Smooth muscle cell (in vitro differentiated cells): ENCODE measurements at regions not wholly inside any gene's neighbourhood (a gene's known extent, or its start where the extent isn't known, plus 50 kb on each side); places are given as distances from the start of the nearest gene placed in this dataset.

Source experiments
- DNase-seq: peaks from one replicate; lab custom pipeline; 2025; ENCODE audit not compliant: unreplicated experiment; lab: John Stamatoyannopoulos, UW
- H2AFZ ChIP-seq: fragments of 200-600 bp; sonication (generic); 2 replicates; pipeline ENCODE4 v1.6.0; 2016; ENCODE audit warnings: antibody characterized with exemption, low read depth, mild to moderate bottlenecking
- H3F3A ChIP-seq: fragments of 200-600 bp; sonication (generic); 2 replicates; pipeline ENCODE4 v1.6.0; 2017; ENCODE audit warnings: antibody characterized with exemption, low read depth
- H3K27ac ChIP-seq: fragments of 200-600 bp; sonication (generic); 2 replicates; pipeline ENCODE4 v1.5.1; 2016; ENCODE audit warnings: low read depth, mild to moderate bottlenecking
- H3K27me3 ChIP-seq: fragments of 200-600 bp; sonication (generic); 2 replicates; pipeline ENCODE4 v1.6.1; 2016; ENCODE audit warnings: low read depth, mild to moderate bottlenecking
- H3K36me3 ChIP-seq: fragments of 200-600 bp; sonication (generic); 2 replicates; pipeline ENCODE4 v1.5.1; 2016; ENCODE audit warnings: low read depth
- H3K4me1 ChIP-seq: fragments of 200-600 bp; sonication (generic); 2 replicates; pipeline ENCODE4 v1.5.1; 2016; ENCODE audit warnings: low read depth
- H3K4me2 ChIP-seq: fragments of 200-600 bp; sonication (generic); 2 replicates; pipeline ENCODE4 v1.6.0; 2016; ENCODE audit warnings: mild to moderate bottlenecking
- H3K4me3 ChIP-seq: fragments of 200-600 bp; sonication (generic); 2 replicates; pipeline ENCODE4 v1.5.1; 2016; ENCODE audit warnings: mild to moderate bottlenecking
- H3K79me2 ChIP-seq: fragments of 200-600 bp; sonication (generic); 2 replicates; pipeline ENCODE4 v1.6.0; 2016; ENCODE audit warnings: low read depth, mild to moderate bottlenecking
- H3K9ac ChIP-seq: fragments of 200-600 bp; sonication (generic); 2 replicates; pipeline ENCODE4 v1.6.0; 2016; ENCODE audit warnings: low read depth
- H3K9me3 ChIP-seq: fragments of 200-600 bp; sonication (generic); replicated peaks from 2 replicates; pipeline ENCODE4 v1.5.1; 2016; ENCODE audit warnings: low read depth
- H4K20me1 ChIP-seq: fragments of 200-600 bp; sonication (generic); 2 replicates; pipeline ENCODE4 v1.6.0; 2016; ENCODE audit warnings: low read depth
- CTCF ChIP-seq: fragments of 200-600 bp; sonication (generic); IDR thresholded peaks from 2 replicates; pipeline ENCODE4 v1.5.1; 2017; ENCODE audit warnings: borderline replicate concordance, mild to moderate bottlenecking, antibody characterized with exemption; ENCODE audit not compliant: insufficient read depth, poor library complexity, severe bottlenecking
- WGBS: methylation state at CpG from one replicate; pipeline ENCODE4 v1.1.7; 2016; ENCODE audit warnings: low lambda C conversion rate; 5-methylcytosine and 5-hydroxymethylcytosine counted together

- Histone ChIP-seq H3K4me3 (no peak overlapping the region), H2AFZ (no peak overlapping the region), H3K79me2 (no peaks in the 10 kb centered on the region), H3F3A (no peaks in the 10 kb centered on the region), H3K9me3 (no peaks in the 10 kb centered on the region), H3K27ac (no peak overlapping the region), H3K36me3 (no peaks in the 10 kb centered on the region), H3K4me2 (no peak overlapping the region), H3K9ac (no peak overlapping the region), H3K4me1 (no peaks in the 10 kb centered on the region), H4K20me1 (no peaks in the 10 kb centered on the region), H3K27me3 (no peaks in the 10 kb centered on the region)
- TF ChIP-seq CTCF, result no peak
- whole genome bisulfite sequencing, result 98% methylated on average over 3 of the region's 3 CpGs
- no peak for DNase-seq
These were observed 587.1 kb downstream of the ZNF385D start for GRCh38 chr3:21163956-21164355.

- 68% methylated on average over 2 of the region's 2 CpGs for WGBS
- H3K27me3 ChIP-seq, result no peaks in the 10 kb centered on the region
- no peaks in the 10 kb centered on the region for H3K4me1 ChIP-seq
- H2AFZ ChIP-seq, result peak overlapping the region; percentile 27
- no peaks in the 10 kb centered on the region for H3F3A ChIP-seq
- no peaks in the 10 kb centered on the region for H3K36me3 ChIP-seq
- TF ChIP-seq CTCF, result no peak
- no peak overlapping the region for H3K9ac ChIP-seq
- no peak for DNase-seq
- H3K4me2 ChIP-seq, result no peak overlapping the region
- no peak overlapping the region for H3K27ac ChIP-seq
- H4K20me1 ChIP-seq, result no peaks in the 10 kb centered on the region
- peaks cover 3% of the 10 kb centered on the region for H3K9me3 ChIP-seq
- no peak overlapping the region for H3K4me3 ChIP-seq
- no peaks in the 10 kb centered on the region for H3K79me2 ChIP-seq
These were observed 591.5 kb downstream of the ZNF385D start for GRCh38 chr3:21159543-21159906.

- TF ChIP-seq CTCF, result no peak
- WGBS, result 54% methylated on average over 4 of the region's 4 CpGs
- no peaks in the 10 kb centered on the region for H3K36me3 ChIP-seq
These were observed 592.0 kb downstream of the ZNF385D start for GRCh38 chr3:21158861-21159542.

GRCh38 chr3:21154911-21155310 lies 596.1 kb downstream of the ZNF385D start:
- H3K27ac ChIP-seq, result no peak overlapping the region
- H3K27me3 ChIP-seq, result no peaks in the 10 kb centered on the region
- H3K4me1 ChIP-seq, result no peaks in the 10 kb centered on the region
- H4K20me1 ChIP-seq, result no peaks in the 10 kb centered on the region
- H3K9ac ChIP-seq, result no peak overlapping the region
- no peak for TF ChIP-seq CTCF
- no peak overlapping the region for H3K4me3 ChIP-seq
- no peaks in the 10 kb centered on the region for H3F3A ChIP-seq
- H3K79me2 ChIP-seq, result no peaks in the 10 kb centered on the region
- no peak overlapping the region for H2AFZ ChIP-seq
- peaks cover 3% of the 10 kb centered on the region for H3K9me3 ChIP-seq
- no peak overlapping the region for H3K4me2 ChIP-seq
- H3K36me3 ChIP-seq, result no peaks in the 10 kb centered on the region
- no peak for DNase-seq

More at GRCh38 chr3:21158861-21159542, 592.0 kb downstream of the ZNF385D start:
- Histone ChIP-seq H4K20me1 (no peaks in the 10 kb centered on the region), H3F3A (no peaks in the 10 kb centered on the region), H2AFZ (no peak overlapping the region), H3K27ac (no peak overlapping the region), H3K4me3 (no peak overlapping the region), H3K27me3 (no peaks in the 10 kb centered on the region), H3K4me2 (peak overlapping the region; percentile 8), H3K79me2 (no peaks in the 10 kb centered on the region), H3K9ac (no peak overlapping the region), H3K9me3 (peaks cover 3% of the 10 kb centered on the region), H3K4me1 (no peaks in the 10 kb centered on the region)
- no peak for DNase-seq
